Fibroblast of peridontal ligament (primary cell): ENCODE measurements at regions not wholly inside any gene's neighbourhood (a gene's known extent, or its start where the extent isn't known, plus 50 kb on each side); places are given as distances from the start of the nearest gene placed in this dataset.
A peak's percentile ranks its signal among the peaks of the same experiment; 100 is the strongest.

Source experiments
- DNase-seq: peaks from one replicate; pipeline ENCODE4 v3.0.0-alpha.2; 2010; ENCODE audit errors: extremely low read depth

DNA sequence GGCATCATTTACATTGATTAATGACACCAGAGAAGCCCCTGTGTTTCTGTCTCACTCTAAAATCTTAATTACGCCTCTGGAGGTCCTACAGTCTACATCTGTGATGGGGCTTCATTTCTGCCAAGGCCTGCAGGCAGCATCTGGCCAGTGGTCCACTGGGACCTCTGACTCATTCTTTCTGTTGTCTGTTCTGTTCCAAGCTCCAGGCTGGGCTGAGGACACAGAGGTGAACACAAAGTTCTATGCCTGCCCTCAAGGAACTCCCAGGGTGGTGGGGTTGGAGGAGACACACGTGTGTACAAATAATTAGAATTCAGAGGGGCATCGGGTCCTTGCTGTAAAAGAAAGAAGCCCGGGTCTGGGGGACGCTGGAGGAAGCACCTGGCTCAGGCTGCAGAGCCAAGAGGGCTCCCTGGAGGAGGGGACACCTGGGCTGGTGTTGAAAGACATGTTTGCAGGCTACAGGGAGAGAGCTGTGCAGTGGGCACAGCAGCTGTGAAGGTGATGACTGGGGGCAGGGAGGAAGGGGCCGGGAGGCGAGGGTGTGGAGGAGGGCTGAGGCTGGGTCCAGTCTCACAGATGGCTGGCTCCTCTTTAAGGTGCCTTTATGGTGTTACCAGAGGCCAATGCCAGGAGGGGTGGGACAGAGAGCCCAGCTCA, 103.3 kb upstream of the PRR23E start:
- peak; percentile 63 for DNase-seq

DNA sequence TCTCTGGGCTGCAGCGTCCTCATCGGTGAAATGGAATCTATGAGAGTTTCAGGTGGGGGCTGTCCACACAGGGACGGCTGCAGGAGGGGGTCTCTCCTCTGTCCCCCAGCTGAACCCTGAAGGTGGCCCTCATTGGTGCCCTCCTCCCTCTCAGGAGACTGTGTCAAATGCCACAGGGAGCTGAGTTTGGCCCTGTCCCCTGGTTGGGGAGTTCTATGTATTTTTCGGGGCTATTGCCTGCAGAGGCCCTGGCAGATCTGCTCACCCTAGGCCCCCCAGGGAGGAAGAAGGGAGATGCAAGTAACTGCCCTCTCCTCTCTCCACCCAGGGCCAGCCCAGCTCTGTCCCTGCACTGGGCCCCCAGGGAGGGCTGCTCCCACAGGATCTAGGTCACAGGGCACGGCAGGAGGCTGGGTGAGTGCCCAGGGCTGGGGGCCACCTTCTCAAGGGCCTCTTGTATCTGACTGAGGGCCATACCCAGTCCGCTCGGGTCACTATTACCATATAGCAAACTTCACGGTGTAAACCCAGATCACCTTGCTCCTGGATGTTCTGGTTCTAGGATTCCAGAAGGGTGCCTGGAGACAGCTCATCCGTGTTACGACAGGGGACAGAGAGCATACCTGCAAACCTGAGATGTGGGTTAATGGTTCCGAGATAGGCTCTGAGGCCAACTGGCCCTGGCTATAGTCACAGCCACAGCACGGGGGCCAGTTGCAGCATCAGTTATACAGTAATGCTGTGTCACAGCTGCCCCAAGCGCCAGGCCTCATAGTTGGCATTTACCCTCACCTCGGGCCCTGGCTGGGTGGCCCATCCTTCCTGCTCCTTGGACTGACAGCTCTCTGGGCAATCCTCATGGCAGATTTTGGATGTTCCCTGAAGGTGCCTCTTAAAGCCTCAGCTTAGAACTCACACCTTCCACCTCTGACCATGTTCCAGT, 102.4 kb upstream of the PRR23E start:
- no peak for DNase-seq

DNA sequence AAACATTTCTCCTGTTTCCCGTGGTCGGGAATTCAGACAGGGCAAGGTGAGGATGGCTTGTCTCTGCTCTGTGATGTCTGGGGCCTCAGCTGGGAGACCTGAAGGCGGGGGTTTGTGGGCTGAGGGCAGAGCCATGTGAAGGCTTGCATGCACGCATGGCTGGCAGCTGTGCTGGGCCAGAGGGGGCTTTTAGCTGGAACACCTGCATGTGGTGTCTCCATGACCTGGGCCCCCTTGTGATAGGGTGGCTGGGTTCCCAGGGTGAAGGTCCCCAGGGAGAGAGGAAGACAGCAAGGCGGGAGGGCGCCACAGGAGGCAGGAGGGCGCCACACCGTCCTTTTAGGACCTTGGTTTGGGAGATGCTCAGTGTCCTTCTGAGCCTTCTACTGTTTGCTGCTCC, 101.6 kb upstream of the PRR23E start:
- no peak for DNase-seq

- no peak for DNase-seq
Observed at GRCh38 chr3:127092368-127092767, 100.6 kb upstream of the PRR23E start.

- DNase-seq = no peak
Observed at GRCh38 chr3:127092776-127093175, 100.2 kb upstream of the PRR23E start.

DNA sequence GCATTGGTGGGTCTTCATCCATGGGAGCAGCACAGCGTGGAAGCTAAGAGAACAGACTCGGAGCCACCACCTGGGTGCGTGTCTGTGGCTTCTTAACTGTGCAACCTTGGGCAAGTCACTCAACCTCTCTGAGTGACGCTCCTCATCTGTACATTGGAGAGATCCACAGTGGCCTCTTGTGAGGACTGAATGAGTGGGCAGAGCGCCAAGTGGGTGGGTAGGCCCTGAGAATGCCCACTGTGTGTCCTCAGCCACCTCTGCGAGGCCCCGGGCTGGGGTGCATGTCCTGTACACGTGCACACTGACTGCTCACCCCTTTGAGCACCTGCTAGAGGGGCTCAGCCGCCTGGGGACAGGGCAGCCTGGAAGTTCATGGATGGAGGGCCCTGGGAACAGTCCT, 99.6 kb upstream of the PRR23E start:
- DNase-seq = no peak

- no peak for DNase-seq
Observed at GRCh38 chr3:127095774-127096173, 97.2 kb upstream of the PRR23E start.

- DNase-seq = no peak
Observed at GRCh38 chr3:127096256-127097071, 96.5 kb upstream of the PRR23E start.

GRCh38 chr3:127097072-127097405, 95.9 kb upstream of the PRR23E start:
- no peak for DNase-seq

- no peak for DNase-seq
Observed at GRCh38 chr3:127097481-127097880, 95.5 kb upstream of the PRR23E start.

GRCh38 chr3:127099982-127100381, 92.9 kb upstream of the PRR23E start:
- DNase-seq = no peak

DNA sequence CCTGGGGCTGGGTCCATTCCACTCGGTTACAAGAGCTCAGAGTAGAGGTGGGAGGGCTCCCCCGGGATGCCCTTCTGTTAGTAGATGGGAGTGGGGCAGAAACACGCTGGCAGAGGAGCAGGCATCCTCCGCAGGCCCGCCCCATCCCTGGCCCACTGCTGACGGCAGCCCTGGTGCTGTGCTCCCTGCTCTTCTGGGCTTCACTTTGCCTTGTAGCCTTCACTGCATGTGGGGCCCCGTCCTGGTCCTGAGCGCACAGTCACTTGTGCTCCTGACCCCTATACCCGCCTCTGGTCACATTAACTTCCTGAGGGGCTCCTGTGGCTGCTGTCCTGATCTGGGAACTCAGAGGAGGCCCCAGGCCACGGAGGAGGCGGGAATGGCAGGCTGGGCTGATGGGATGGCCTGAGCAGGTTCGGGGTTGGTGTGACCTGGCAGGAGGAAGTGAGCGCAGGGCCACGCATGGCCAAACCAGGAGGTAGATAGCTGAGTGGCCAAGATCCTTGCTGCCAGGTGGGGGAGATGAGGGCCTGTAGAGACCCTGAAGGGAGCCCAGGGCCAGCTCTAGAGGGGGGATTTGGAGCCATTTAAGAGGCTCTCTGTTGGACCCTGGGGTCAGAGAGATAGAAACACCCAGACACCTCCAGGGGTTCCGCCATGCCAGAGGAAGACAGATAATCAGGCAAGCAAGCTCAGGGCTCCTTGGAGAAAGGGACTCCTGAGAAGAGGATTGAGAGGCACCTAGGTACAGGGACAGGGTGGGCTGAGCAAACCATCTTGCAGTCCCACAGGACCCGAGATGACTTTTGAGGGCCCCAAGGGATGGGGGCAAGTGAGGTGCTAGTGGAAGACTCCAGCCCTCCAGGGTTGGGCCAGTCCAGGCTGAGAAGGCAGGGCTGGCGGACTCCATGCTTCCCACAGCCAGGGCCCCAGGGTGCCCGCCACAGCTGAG, 92.2 kb upstream of the PRR23E start:
- no peak for DNase-seq

- DNase-seq = no peak
Observed at GRCh38 chr3:127101411-127102187, 91.3 kb upstream of the PRR23E start.

- DNase-seq = no peak
Observed at GRCh38 chr3:127102188-127102520, 90.8 kb upstream of the PRR23E start.

DNA sequence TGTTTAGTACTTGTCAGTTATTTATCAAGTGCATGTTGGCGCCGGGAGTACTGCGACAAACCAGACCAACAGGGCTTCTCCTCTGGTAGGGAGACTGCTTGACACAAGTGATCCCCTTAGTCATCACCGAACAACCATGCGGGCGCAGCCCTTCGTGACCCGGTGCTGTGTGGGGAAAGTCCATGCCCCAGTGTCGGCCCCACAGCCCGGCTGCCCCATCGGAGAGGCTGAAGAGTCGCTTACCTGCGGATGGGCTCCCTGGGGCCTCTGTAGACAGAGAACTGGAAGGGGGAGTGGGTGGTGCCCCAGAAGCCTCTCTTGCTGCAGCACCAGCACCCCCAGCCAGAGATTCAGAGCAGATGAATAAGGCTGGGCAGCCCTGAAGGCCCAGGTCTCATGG, 90.3 kb upstream of the PRR23E start:
- DNase-seq = no peak

DNA sequence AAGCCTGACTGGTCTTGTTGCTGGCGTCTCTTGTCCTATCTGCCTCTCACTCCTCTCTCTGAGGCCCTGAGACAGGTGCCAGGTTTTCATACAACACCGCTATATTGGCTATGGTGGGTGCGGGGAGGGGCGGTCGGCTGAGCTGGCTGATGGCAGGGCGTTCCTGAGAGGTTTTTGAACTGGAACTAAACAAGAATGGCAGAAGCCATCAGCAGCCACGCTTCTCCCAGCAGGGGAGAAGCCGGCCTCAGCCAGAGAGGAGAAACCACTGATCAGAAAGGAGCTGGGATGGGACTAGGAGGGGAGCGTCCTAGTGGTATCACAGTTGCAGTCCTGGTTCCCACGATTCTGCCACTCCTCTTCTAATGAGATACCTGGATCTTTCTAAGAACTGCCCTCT, 89.9 kb upstream of the PRR23E start:
- no peak for DNase-seq

DNA sequence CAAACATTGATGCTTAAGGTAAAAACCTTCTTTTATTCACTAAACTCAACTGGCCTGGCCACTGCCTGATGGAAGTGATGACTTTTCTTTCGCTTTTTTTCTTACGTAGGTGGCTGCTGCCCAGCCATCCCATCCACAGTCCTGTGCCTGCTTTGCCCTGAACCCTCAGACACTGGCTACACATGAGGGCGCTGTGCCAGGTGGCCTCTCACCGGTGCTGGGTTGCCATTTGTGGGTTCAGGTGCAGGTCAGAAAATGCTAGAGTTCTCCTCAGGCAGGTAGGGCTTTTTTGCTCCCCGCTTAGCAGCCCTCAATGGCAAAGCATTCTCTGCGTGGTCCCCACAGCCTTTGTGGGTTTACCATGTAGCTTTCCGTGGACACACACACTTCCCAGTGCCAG, 88.3 kb upstream of the PRR23E start:
- DNase-seq = no peak

DNA sequence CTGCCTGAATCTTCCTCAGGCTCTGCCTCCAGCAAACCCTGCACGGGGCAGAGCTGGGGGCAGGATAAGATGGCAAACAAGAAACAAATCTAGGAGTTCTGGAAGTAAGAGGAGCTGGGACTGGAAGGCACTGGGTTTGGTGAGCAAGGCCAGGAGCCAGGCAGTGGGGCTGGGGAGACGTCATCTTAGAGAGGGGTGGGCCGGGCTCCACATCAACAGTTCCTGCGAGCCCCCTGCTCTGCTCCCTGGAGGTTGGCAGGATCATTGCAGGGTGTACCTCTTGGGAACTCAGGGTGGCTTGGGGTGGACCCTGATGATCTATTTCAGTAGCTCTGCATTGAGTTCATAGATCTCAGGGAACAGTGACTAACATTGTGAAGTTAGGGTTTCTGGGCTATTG, 87.3 kb upstream of the PRR23E start:
- DNase-seq = no peak

GRCh38 chr3:127106053-127106452, 86.9 kb upstream of the PRR23E start:
- DNase-seq = no peak

DNA sequence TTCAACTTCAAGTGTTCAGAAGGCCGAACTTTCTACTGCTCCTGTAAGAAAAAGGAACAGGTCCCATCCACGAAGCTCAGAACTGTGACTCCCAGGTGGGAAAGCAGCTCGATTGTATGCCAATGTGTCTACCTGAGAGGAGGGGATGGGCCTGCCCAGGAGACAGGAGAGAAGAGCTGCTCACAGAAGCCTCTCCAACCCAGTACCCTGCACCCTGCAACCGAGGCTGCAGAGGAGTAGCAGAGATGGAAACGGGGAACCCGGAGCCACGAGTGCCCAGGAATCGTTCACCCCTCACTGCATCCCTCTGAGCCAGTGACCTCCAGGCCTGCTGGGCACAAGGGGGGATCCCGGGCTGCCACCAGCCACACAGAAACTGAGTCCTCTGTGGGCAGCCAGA, 86.5 kb upstream of the PRR23E start:
- no peak for DNase-seq

GRCh38 chr3:127107002-127107401, 85.9 kb upstream of the PRR23E start:
- no peak for DNase-seq
